Neural cell (in vitro differentiated cells): ENCODE measurements at regions not wholly inside any gene's neighbourhood (a gene's known extent, or its start where the extent isn't known, plus 50 kb on each side); places are given as distances from the start of the nearest gene placed in this dataset.

Experiments
- H2AFZ ChIP-seq: fragments of 200-600, 300-800 bp; sonication (generic), shearing (Covaris generic); 2 replicates; pipeline ENCODE4 v1.6.0; 2014; ENCODE audit warnings: low read depth, mild to moderate bottlenecking, antibody characterized with exemption, low read length, moderate library complexity
- H3F3A ChIP-seq: fragments of 200-600 bp; shearing (Covaris generic); 2 replicates; pipeline ENCODE4 v1.6.1; 2016; ENCODE audit warnings: mild to moderate bottlenecking, moderate library complexity, mixed read lengths, antibody characterized with exemption, low read length; ENCODE audit not compliant: insufficient read depth, poor library complexity, severe bottlenecking
- H3K27ac ChIP-seq: fragments of 200-600, 300-800 bp; sonication (generic), shearing (Covaris generic); 2 replicates; pipeline ENCODE4 v1.5.1; 2014; ENCODE audit warnings: mild to moderate bottlenecking, low read length, moderate library complexity
- H3K27me3 ChIP-seq: fragments of 300-800, 200-600 bp; sonication (generic), shearing (Covaris generic); 2 replicates; pipeline ENCODE4 v1.6.0; 2014; ENCODE audit warnings: mild to moderate bottlenecking, low read depth, low read length, moderate library complexity; ENCODE audit not compliant: insufficient read depth
- H3K36me3 ChIP-seq: fragments of 300-800, 200-600 bp; sonication (generic), shearing (Covaris generic); 2 replicates; pipeline ENCODE4 v1.5.1; 2014; ENCODE audit warnings: mild to moderate bottlenecking, antibody characterized with exemption, low read length, moderate library complexity; ENCODE audit not compliant: insufficient read depth
- H3K4me2 ChIP-seq: fragments of 300-800, 200-600 bp; sonication (generic), shearing (Covaris generic); 2 replicates; pipeline ENCODE4 v1.6.0; 2014; ENCODE audit warnings: mild to moderate bottlenecking, low read length
- H3K4me3 ChIP-seq: fragments of 300-800, 200-600 bp; sonication (generic), shearing (Covaris generic); 2 replicates; pipeline ENCODE4 v1.5.1; 2014; ENCODE audit warnings: mild to moderate bottlenecking, low read length, moderate library complexity
- H3K79me2 ChIP-seq: fragments of 200-600 bp; shearing (Covaris generic); replicated peaks from 2 replicates; pipeline ENCODE4 v1.6.0; 2014; ENCODE audit warnings: mild to moderate bottlenecking, low read length, moderate library complexity; ENCODE audit not compliant: insufficient read depth
- H3K9ac ChIP-seq: fragments of 300-800, 200-600 bp; sonication (generic), shearing (Covaris generic); 2 replicates; pipeline ENCODE4 v1.6.1; 2016; ENCODE audit warnings: mild to moderate bottlenecking, low read length, mixed read lengths
- H3K9me2 ChIP-seq: fragments of 200-600 bp; shearing (Covaris generic); 2 replicates; pipeline ENCODE4 v1.6.1; 2016; ENCODE audit warnings: mild to moderate bottlenecking, low read length, mixed read lengths; ENCODE audit not compliant: insufficient read depth
- H3K9me3 ChIP-seq: fragments of 200-600, 300-800 bp; sonication (generic), shearing (Covaris generic); 2 replicates; pipeline ENCODE4 v1.6.1; 2016; ENCODE audit warnings: mild to moderate bottlenecking, mixed run types, low read length, moderate library complexity, mixed read lengths
- H4K20me1 ChIP-seq: fragments of 200-600 bp; shearing (Covaris generic); 2 replicates; pipeline ENCODE4 v1.6.1; 2016; ENCODE audit warnings: mild to moderate bottlenecking, mixed run types; ENCODE audit not compliant: insufficient read depth
- CTCF ChIP-seq: fragments of 450-650 bp; IDR thresholded peaks from 2 replicates; pipeline ENCODE4 v1.5.1; 2014; ENCODE audit warnings: antibody characterized with exemption, mild to moderate bottlenecking, moderate library complexity; ENCODE audit not compliant: poor library complexity, severe bottlenecking
- EP300 ChIP-seq: fragments of 450-650 bp; conservative IDR thresholded peaks from 2 replicates; pipeline ENCODE4 v1.6.1; 2014; ENCODE audit warnings: antibody characterized with exemption, mild to moderate bottlenecking, moderate library complexity; ENCODE audit not compliant: poor library complexity, severe bottlenecking
- EZH2 ChIP-seq: fragments of 200-600, 300-800 bp; shearing (Covaris generic), sonication (generic); IDR thresholded peaks from 2 replicates; pipeline ENCODE4 v1.6.1; 2014; ENCODE audit warnings: antibody characterized with exemption, low read length, borderline replicate concordance, mild to moderate bottlenecking; ENCODE audit not compliant: insufficient read depth, poor library complexity, severe bottlenecking
- MXI1 ChIP-seq: fragments of 450-650 bp; conservative IDR thresholded peaks from 2 replicates; pipeline ENCODE4 v1.6.1; 2014; ENCODE audit warnings: antibody characterized with exemption, mild to moderate bottlenecking; ENCODE audit not compliant: poor library complexity, severe bottlenecking
- POLR2AphosphoS5 ChIP-seq: IDR thresholded peaks from 2 replicates; pipeline ENCODE4 v1.6.1; 2012
- RAD21 ChIP-seq: fragments of 450-650 bp; conservative IDR thresholded peaks from 2 replicates; pipeline ENCODE4 v1.6.1; 2014; ENCODE audit warnings: antibody characterized with exemption, mild to moderate bottlenecking, moderate library complexity
- REST ChIP-seq: IDR thresholded peaks from 2 replicates; pipeline ENCODE4 v1.6.1; 2012; ENCODE audit warnings: borderline replicate concordance
- SMC3 ChIP-seq: fragments of 450-650 bp; conservative IDR thresholded peaks from 2 replicates; pipeline ENCODE4 v1.6.1; 2014; ENCODE audit warnings: antibody characterized with exemption, mild to moderate bottlenecking, moderate library complexity; ENCODE audit not compliant: poor library complexity
- TAF1 ChIP-seq: IDR thresholded peaks from 2 replicates; pipeline ENCODE4 v1.6.1; 2012; ENCODE audit warnings: low read depth

- no peaks in the 10 kb centered on the region for H3K79me2 ChIP-seq
- no peak overlapping the region for H3K4me3 ChIP-seq
- H3F3A ChIP-seq = no peaks in the 10 kb centered on the region
- no peak overlapping the region for H3K9ac ChIP-seq
- TF ChIP-seq REST (no peak), EZH2 (no peak), RAD21 (no peak), SMC3 (no peak), CTCF (no peak)
- no peak overlapping the region for H2AFZ ChIP-seq
- no peaks in the 10 kb centered on the region for H3K36me3 ChIP-seq
- no peak overlapping the region for H3K4me2 ChIP-seq
- H3K27ac ChIP-seq = no peak overlapping the region
- H3K9me2 ChIP-seq = no peaks in the 10 kb centered on the region
- no peaks in the 10 kb centered on the region for H3K27me3 ChIP-seq
- no peaks in the 10 kb centered on the region for H4K20me1 ChIP-seq
- no peaks in the 10 kb centered on the region for H3K9me3 ChIP-seq
These were observed 114.0 kb downstream of the RPAP3 start for GRCh38 chr12:47591795-47592194.

GRCh38 chr12:47591361-47591791 is 114.5 kb downstream of the RPAP3 start:
- Histone ChIP-seq H2AFZ (no peak overlapping the region), H3F3A (no peaks in the 10 kb centered on the region), H3K9me3 (no peaks in the 10 kb centered on the region), H3K4me3 (no peak overlapping the region), H3K79me2 (no peaks in the 10 kb centered on the region), H3K27ac (no peak overlapping the region), H3K27me3 (no peaks in the 10 kb centered on the region), H4K20me1 (no peaks in the 10 kb centered on the region), H3K4me2 (no peak overlapping the region), H3K36me3 (no peaks in the 10 kb centered on the region), H3K9ac (no peak overlapping the region), H3K9me2 (no peaks in the 10 kb centered on the region)
- TF ChIP-seq REST (no peak), POLR2AphosphoS5 (no peak), SMC3 (no peak), EP300 (no peak), TAF1 (no peak), RAD21 (no peak), MXI1 (no peak), EZH2 (no peak), CTCF (no peak)
